Calu3 (cell line): ENCODE measurements at regions not wholly inside any gene's neighbourhood (a gene's known extent, or its start where the extent isn't known, plus 50 kb on each side); places are given as distances from the start of the nearest gene placed in this dataset.

Source experiments
- BruUV-seq: library from RNA; stranded (reverse); fragments of 400-500 nt; replicated peaks from 2 replicates; lab custom pipeline; 2021; lab: Mats Ljungman, UMichigan
- CTCF ChIA-PET: fragments of 300-600 bp; sonication (Branson Sonifier 250); formaldehyde crosslinking; loops from one replicate; lab custom pipeline; 2022; ENCODE audit warnings: antibody characterized with exemption; lab: Charles Lee
- DNase-seq: peaks from one replicate; pipeline ENCODE4 v3.0.0; 2022
- H3K27ac Mint-ChIP-seq: one replicate; pipeline ENCODE4 v1.8.0; 2022; ENCODE audit warnings: mixed read lengths; ENCODE audit not compliant: unreplicated experiment
- H3K27me3 Mint-ChIP-seq: one replicate; pipeline ENCODE4 v1.8.0; 2022; ENCODE audit warnings: mixed read lengths; ENCODE audit not compliant: unreplicated experiment
- H3K36me3 Mint-ChIP-seq: one replicate; pipeline ENCODE4 v1.8.0; 2022; ENCODE audit warnings: mild to moderate bottlenecking, moderate library complexity, mixed read lengths; ENCODE audit not compliant: insufficient read depth, unreplicated experiment
- H3K4me1 Mint-ChIP-seq: one replicate; pipeline ENCODE4 v1.8.0; 2022; ENCODE audit warnings: mild to moderate bottlenecking, low read depth, mixed read lengths; ENCODE audit not compliant: unreplicated experiment
- H3K4me3 Mint-ChIP-seq: one replicate; pipeline ENCODE4 v1.8.0; 2022; ENCODE audit warnings: mild to moderate bottlenecking, low read depth, moderate library complexity, mixed read lengths; ENCODE audit not compliant: unreplicated experiment
- H3K9me3 Mint-ChIP-seq: one replicate; pipeline ENCODE4 v1.8.0; 2022; ENCODE audit warnings: low read depth, mixed read lengths; ENCODE audit not compliant: unreplicated experiment
- CTCF ChIP-seq: fragments of 200-600 bp; IDR thresholded peaks from one replicate; pipeline ENCODE4 v1.8.0; 2022; ENCODE audit warnings: antibody characterized with exemption; ENCODE audit not compliant: unreplicated experiment
- intact Hi-C: fragments of 100-400 bp; cut with micrococcal nuclease; formaldehyde crosslinking; loops from one replicate; pipeline ENCODE4 v1.10.0; 2022; ENCODE audit not compliant: unreplicated experiment

- BruUV-seq = no TSS peak
- CTCF ChIA-PET = no interaction called here
- no peak overlapping the region for H3K4me3 Mint-ChIP-seq
- TF ChIP-seq CTCF = no peak
- no peaks in the 10 kb centered on the region for H3K27me3 Mint-ChIP-seq
- H3K27ac Mint-ChIP-seq = no peak overlapping the region
- no peaks in the 10 kb centered on the region for H3K36me3 Mint-ChIP-seq
- no peaks in the 10 kb centered on the region for H3K4me1 Mint-ChIP-seq
- intact Hi-C loops = loop anchor here (5.0 kb wide), 1 partner anchor 433 kb away; no protein-coding TSS in a partner anchor
- H3K9me3 Mint-ChIP-seq = no peaks in the 10 kb centered on the region
- DNase-seq = peak; percentile 1
Measured at GRCh38 chr13:76038920-76039716, 403.0 kb downstream of the LMO7 start.

GRCh38 chr13:76036176-76036575 lies 400.0 kb downstream of the LMO7 start:
- H3K4me3 Mint-ChIP-seq = no peak overlapping the region
- CTCF ChIA-PET = no interaction called here
- no TSS peak for BruUV-seq
- H3K36me3 Mint-ChIP-seq = no peaks in the 10 kb centered on the region
- no peak for DNase-seq
- H3K27ac Mint-ChIP-seq = no peak overlapping the region
- no peak for TF ChIP-seq CTCF
- H3K27me3 Mint-ChIP-seq = no peaks in the 10 kb centered on the region
- intact Hi-C loops = loop anchor here (5.0 kb wide), 1 partner anchor 436 kb away; no protein-coding TSS in a partner anchor
- H3K4me1 Mint-ChIP-seq = no peaks in the 10 kb centered on the region
- no peaks in the 10 kb centered on the region for H3K9me3 Mint-ChIP-seq

DNA sequence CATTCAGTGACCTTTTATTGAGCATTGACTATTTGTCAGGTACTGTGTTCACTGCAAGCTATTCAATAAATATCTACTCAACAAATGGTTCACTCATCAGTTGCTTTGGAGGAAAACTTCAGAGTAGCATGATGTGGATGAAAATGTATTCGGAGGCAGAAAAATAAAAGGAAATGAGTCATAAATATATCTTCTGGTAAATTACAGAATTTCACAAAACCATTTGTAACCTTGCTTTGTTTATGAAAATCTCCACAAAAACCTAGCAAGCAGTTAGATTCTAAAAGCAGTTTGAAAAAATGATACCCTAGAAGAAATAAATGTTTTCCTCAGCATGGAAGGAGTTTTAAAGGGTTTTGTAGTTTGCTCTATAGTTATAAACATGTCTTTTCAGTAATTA lies 399.6 kb downstream of the LMO7 start:
- BruUV-seq = no TSS peak
- Mint-ChIP-seq H3K27me3 (no peaks in the 10 kb centered on the region), H3K4me1 (no peaks in the 10 kb centered on the region), H3K27ac (no peak overlapping the region), H3K9me3 (no peaks in the 10 kb centered on the region), H3K4me3 (no peak overlapping the region), H3K36me3 (no peaks in the 10 kb centered on the region)
- CTCF ChIA-PET = no interaction called here
- DNase-seq = no peak
- intact Hi-C loops = loop anchor here (5.0 kb wide), 1 partner anchor 437 kb away; no protein-coding TSS in a partner anchor
- TF ChIP-seq CTCF = no peak

DNA sequence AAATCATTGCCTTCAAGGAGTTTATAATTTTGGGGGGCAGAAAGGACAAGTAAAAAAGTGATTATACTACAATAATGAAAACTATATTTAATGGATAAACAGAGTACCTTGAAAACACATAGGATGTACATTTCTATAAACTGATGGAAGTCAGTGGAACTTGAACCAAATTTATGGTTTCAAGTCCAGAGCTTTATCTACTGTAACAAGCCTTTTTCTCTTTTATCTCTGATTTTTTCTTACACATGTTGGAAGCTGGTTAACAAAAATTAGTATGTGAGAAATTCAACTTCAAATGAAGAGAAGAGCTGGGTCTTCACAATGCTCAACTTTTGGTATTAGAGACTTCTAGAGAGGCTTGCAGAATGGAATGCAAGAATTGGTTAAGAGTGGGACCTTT lies 393.6 kb downstream of the LMO7 start:
- no peak for TF ChIP-seq CTCF
- Mint-ChIP-seq H3K4me3 (no peak overlapping the region), H3K27ac (no peak overlapping the region), H3K36me3 (no peaks in the 10 kb centered on the region), H3K27me3 (no peaks in the 10 kb centered on the region), H3K9me3 (no peaks in the 10 kb centered on the region), H3K4me1 (no peaks in the 10 kb centered on the region)
- intact Hi-C loops = no loop called here
- CTCF ChIA-PET = no interaction called here
- DNase-seq = no peak
- BruUV-seq = no TSS peak
